ENCODE measurements at regions not wholly inside any gene's neighbourhood (a gene's known extent, or its start where the extent isn't known, plus 50 kb on each side); places are given as distances from the start of the nearest gene placed in this dataset.

GRCh38 chr15:93617443-93617842 is 528.4 kb upstream of the RGMA start:
- H3K27ac ChIP-seq (replicated peaks): no peak overlapping the region
- TF ChIP-seq, protein P1, sequence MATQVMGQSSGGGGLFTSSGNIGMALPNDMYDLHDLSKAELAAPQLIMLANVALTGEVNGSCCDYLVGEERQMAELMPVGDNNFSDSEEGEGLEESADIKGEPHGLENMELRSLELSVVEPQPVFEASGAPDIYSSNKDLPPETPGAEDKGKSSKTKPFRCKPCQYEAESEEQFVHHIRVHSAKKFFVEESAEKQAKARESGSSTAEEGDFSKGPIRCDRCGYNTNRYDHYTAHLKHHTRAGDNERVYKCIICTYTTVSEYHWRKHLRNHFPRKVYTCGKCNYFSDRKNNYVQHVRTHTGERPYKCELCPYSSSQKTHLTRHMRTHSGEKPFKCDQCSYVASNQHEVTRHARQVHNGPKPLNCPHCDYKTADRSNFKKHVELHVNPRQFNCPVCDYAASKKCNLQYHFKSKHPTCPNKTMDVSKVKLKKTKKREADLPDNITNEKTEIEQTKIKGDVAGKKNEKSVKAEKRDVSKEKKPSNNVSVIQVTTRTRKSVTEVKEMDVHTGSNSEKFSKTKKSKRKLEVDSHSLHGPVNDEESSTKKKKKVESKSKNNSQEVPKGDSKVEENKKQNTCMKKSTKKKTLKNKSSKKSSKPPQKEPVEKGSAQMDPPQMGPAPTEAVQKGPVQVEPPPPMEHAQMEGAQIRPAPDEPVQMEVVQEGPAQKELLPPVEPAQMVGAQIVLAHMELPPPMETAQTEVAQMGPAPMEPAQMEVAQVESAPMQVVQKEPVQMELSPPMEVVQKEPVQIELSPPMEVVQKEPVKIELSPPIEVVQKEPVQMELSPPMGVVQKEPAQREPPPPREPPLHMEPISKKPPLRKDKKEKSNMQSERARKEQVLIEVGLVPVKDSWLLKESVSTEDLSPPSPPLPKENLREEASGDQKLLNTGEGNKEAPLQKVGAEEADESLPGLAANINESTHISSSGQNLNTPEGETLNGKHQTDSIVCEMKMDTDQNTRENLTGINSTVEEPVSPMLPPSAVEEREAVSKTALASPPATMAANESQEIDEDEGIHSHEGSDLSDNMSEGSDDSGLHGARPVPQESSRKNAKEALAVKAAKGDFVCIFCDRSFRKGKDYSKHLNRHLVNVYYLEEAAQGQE (IDR thresholded peaks at IDR 0.05; ENCODE audit: insufficient replicate concordance, low read depth): no peak
- no peak for TF ChIP-seq SPI1 (IDR thresholded peaks at IDR 0.05; ENCODE audit: borderline replicate concordance, low read depth)
- no peak for TF ChIP-seq POLR2AphosphoS5 (IDR thresholded peaks at IDR 0.05; ENCODE audit: low read depth)
- TF ChIP-seq GABPA (IDR thresholded peaks at IDR 0.05; ENCODE audit: low read depth): no peak
- TF ChIP-seq CTCF (IDR thresholded peaks at IDR 0.05; ENCODE audit: insufficient read depth, low read length): no peak
- no peak for DNase-seq (ENCODE audit: low read depth in 1 of 2, low spot score in 1 of 2)
- H3K27me3 ChIP-seq (ENCODE audit: insufficient read depth, poor library complexity, severe bottlenecking): peaks cover 6% of the 10 kb centered on the region
- H3K4me3 ChIP-seq (replicated peaks; ENCODE audit: insufficient read depth, low read length): no peak overlapping the region

GRCh38 chr15:93614386-93615104 is 525.5 kb upstream of the RGMA start:
- no peak for DNase-seq (ENCODE audit: low read depth in 1 of 2, low spot score in 1 of 2)
- Histone ChIP-seq H3K4me3 (replicated peaks; ENCODE audit: insufficient read depth, low read length) (no peak overlapping the region), H3K27ac (replicated peaks) (no peak overlapping the region), H3K27me3 (ENCODE audit: insufficient read depth, poor library complexity, severe bottlenecking) (peaks cover 8% of the 10 kb centered on the region)
- TF ChIP-seq POLR2AphosphoS5 (IDR thresholded peaks at IDR 0.05; ENCODE audit: low read depth) (no peak), SPI1 (IDR thresholded peaks at IDR 0.05; ENCODE audit: borderline replicate concordance, low read depth) (no peak), CTCF (IDR thresholded peaks at IDR 0.05; ENCODE audit: insufficient read depth, low read length) (no peak), GABPA (IDR thresholded peaks at IDR 0.05; ENCODE audit: low read depth) (no peak)

- TF ChIP-seq, protein P1 (IDR thresholded peaks at IDR 0.05; ENCODE audit: insufficient replicate concordance, low read depth): no peak
- Histone ChIP-seq H3K4me3 (replicated peaks; ENCODE audit: insufficient read depth, low read length) (no peak overlapping the region), H3K27ac (replicated peaks) (no peak overlapping the region), H3K27me3 (ENCODE audit: insufficient read depth, poor library complexity, severe bottlenecking) (peaks cover 6% of the 10 kb centered on the region)
- no peak for DNase-seq (ENCODE audit: low read depth in 1 of 2, low spot score in 1 of 2)
These were observed 524.4 kb upstream of the RGMA start for GRCh38 chr15:93613386-93613785.

GRCh38 chr15:93612953-93613352 is 523.9 kb upstream of the RGMA start:
- no peak for DNase-seq (ENCODE audit: low read depth in 1 of 2, low spot score in 1 of 2)
- Histone ChIP-seq H3K27me3 (ENCODE audit: insufficient read depth, poor library complexity, severe bottlenecking) (peaks cover 4% of the 10 kb centered on the region), H3K27ac (replicated peaks) (no peak overlapping the region), H3K4me3 (replicated peaks; ENCODE audit: insufficient read depth, low read length) (no peak overlapping the region)
- TF ChIP-seq SPI1 (IDR thresholded peaks at IDR 0.05; ENCODE audit: borderline replicate concordance, low read depth): no peak
- TF ChIP-seq CTCF (IDR thresholded peaks at IDR 0.05; ENCODE audit: insufficient read depth, low read length): no peak
- TF ChIP-seq, protein P1 (IDR thresholded peaks at IDR 0.05; ENCODE audit: insufficient replicate concordance, low read depth): no peak
- TF ChIP-seq GABPA (IDR thresholded peaks at IDR 0.05; ENCODE audit: low read depth): no peak
- no peak for TF ChIP-seq POLR2AphosphoS5 (IDR thresholded peaks at IDR 0.05; ENCODE audit: low read depth)

Data from HL-60 (cell line).